GM23248 (cell line): ENCODE measurements at regions not wholly inside any gene's neighbourhood (a gene's known extent, or its start where the extent isn't known, plus 50 kb on each side); places are given as distances from the start of the nearest gene placed in this dataset.

Experiments used
- EZH2 ChIP-seq: fragments of 200-600 bp; sonication (generic); IDR thresholded peaks from 2 replicates; pipeline ENCODE4 v1.6.1; 2018; ENCODE audit warnings: antibody characterized with exemption, mild to moderate bottlenecking; ENCODE audit not compliant: insufficient read depth, poor library complexity, severe bottlenecking
- EZH2phosphoT487 ChIP-seq: fragments of 200-600 bp; sonication (generic); IDR thresholded peaks from 2 replicates; pipeline ENCODE4 v1.6.1; 2018; ENCODE audit warnings: antibody characterized with exemption, moderate library complexity, mild to moderate bottlenecking, low read depth; ENCODE audit not compliant: insufficient read depth

GRCh38 chrX:42930071-42930470, 152.1 kb upstream of the PPP1R2C start:
- no peak for TF ChIP-seq EZH2phosphoT487
- TF ChIP-seq EZH2: no peak
